ENCODE measurements at regions not wholly inside any gene's neighbourhood (a gene's known extent, or its start where the extent isn't known, plus 50 kb on each side); places are given as distances from the start of the nearest gene placed in this dataset.

- H3K79me2 ChIP-seq (ENCODE audit: control insufficient read depth, insufficient read depth, low read length), result peaks cover 15% of the 10 kb centered on the region
- no peaks in the 10 kb centered on the region for H3K36me3 ChIP-seq (ENCODE audit: control insufficient read depth, insufficient read depth, low read length)
- no peak overlapping the region for H3K27ac ChIP-seq (ENCODE audit: insufficient read depth, low read length)
- H3K4me3 ChIP-seq (replicated peaks in 1 of 4; ENCODE audit: control extremely low read depth in 1 of 4, insufficient read depth in 1 of 4, low read depth in 3 of 4, low read length in 4 of 4), result no peak overlapping the region
- no peaks in the 10 kb centered on the region for H3K27me3 ChIP-seq (ENCODE audit: control insufficient read depth, insufficient read depth, low read length)
- no peaks in the 10 kb centered on the region for H4K20me1 ChIP-seq (ENCODE audit: control insufficient read depth, extremely low read depth, insufficient read depth, low read length)
- peak overlapping the region; percentile 40 for H3K4me2 ChIP-seq (ENCODE audit: extremely low read depth, insufficient read depth, low read length)
- H3K9me3 ChIP-seq (ENCODE audit: control insufficient read depth, insufficient read depth, low read depth, low read length), result no peaks in the 10 kb centered on the region
- H2AFZ ChIP-seq (ENCODE audit: low read length), result no peak overlapping the region
- no peak for DNase-seq (ENCODE audit: low read depth in 2 of 2)
- TF ChIP-seq CTCF (conservative IDR thresholded peaks at IDR 0.05 in 1 of 2, IDR thresholded peaks at IDR 0.05 in 1 of 2; ENCODE audit: low read depth in 1 of 2, low read length in 2 of 2) (no peak), EZH2 (IDR thresholded peaks at IDR 0.05; ENCODE audit: low read length, missing control alignments) (no peak)
- no peak overlapping the region for H3K9ac ChIP-seq (ENCODE audit: insufficient read depth, low read length)
- peaks cover 24% of the 10 kb centered on the region for H3K4me1 ChIP-seq (ENCODE audit: control insufficient read depth, extremely low read depth, insufficient read depth, low read length)
Measured at GRCh38 chr5:124692950-124693349, 53.5 kb downstream of the ZNF608 start.

- peak overlapping the region; percentile 40 for H3K4me2 ChIP-seq (ENCODE audit: extremely low read depth, insufficient read depth, low read length)
- peaks cover 21% of the 10 kb centered on the region for H3K4me1 ChIP-seq (ENCODE audit: control insufficient read depth, extremely low read depth, insufficient read depth, low read length)
- H3K9ac ChIP-seq (ENCODE audit: insufficient read depth, low read length), result no peak overlapping the region
- H3K27ac ChIP-seq (ENCODE audit: insufficient read depth, low read length), result no peak overlapping the region
- no peak overlapping the region for H2AFZ ChIP-seq (ENCODE audit: low read length)
- peak; percentile 77 to 91 for DNase-seq (ENCODE audit: low read depth in 2 of 2)
- no peaks in the 10 kb centered on the region for H3K27me3 ChIP-seq (ENCODE audit: control insufficient read depth, insufficient read depth, low read length)
- TF ChIP-seq CTCF (conservative IDR thresholded peaks at IDR 0.05 in 1 of 2, IDR thresholded peaks at IDR 0.05 in 1 of 2; ENCODE audit: low read depth in 1 of 2, low read length in 2 of 2) (no peak), EZH2 (IDR thresholded peaks at IDR 0.05; ENCODE audit: low read length, missing control alignments) (no peak)
- no peaks in the 10 kb centered on the region for H4K20me1 ChIP-seq (ENCODE audit: control insufficient read depth, extremely low read depth, insufficient read depth, low read length)
- H3K9me3 ChIP-seq (ENCODE audit: control insufficient read depth, insufficient read depth, low read depth, low read length), result no peaks in the 10 kb centered on the region
- H3K36me3 ChIP-seq (ENCODE audit: control insufficient read depth, insufficient read depth, low read length), result no peaks in the 10 kb centered on the region
- no peak overlapping the region for H3K4me3 ChIP-seq (replicated peaks in 1 of 4; ENCODE audit: control extremely low read depth in 1 of 4, insufficient read depth in 1 of 4, low read depth in 3 of 4, low read length in 4 of 4)
- H3K79me2 ChIP-seq (ENCODE audit: control insufficient read depth, insufficient read depth, low read length), result peaks cover 15% of the 10 kb centered on the region
Measured at GRCh38 chr5:124692324-124692723, 54.1 kb downstream of the ZNF608 start.

- no peak for TF ChIP-seq EZH2 (IDR thresholded peaks at IDR 0.05; ENCODE audit: low read length, missing control alignments)
- TF ChIP-seq CTCF (conservative IDR thresholded peaks at IDR 0.05 in 1 of 2, IDR thresholded peaks at IDR 0.05 in 1 of 2; ENCODE audit: low read depth in 1 of 2, low read length in 2 of 2), result no peak
- Histone ChIP-seq H3K27ac (ENCODE audit: insufficient read depth, low read length) (no peak overlapping the region), H4K20me1 (ENCODE audit: control insufficient read depth, extremely low read depth, insufficient read depth, low read length) (no peaks in the 10 kb centered on the region), H3K27me3 (ENCODE audit: control insufficient read depth, insufficient read depth, low read length) (no peaks in the 10 kb centered on the region), H3K36me3 (ENCODE audit: control insufficient read depth, insufficient read depth, low read length) (no peaks in the 10 kb centered on the region), H3K4me3 (replicated peaks in 1 of 4; ENCODE audit: control extremely low read depth in 1 of 4, insufficient read depth in 1 of 4, low read depth in 3 of 4, low read length in 4 of 4) (no peak overlapping the region), H3K4me2 (ENCODE audit: extremely low read depth, insufficient read depth, low read length) (no peak overlapping the region), H3K4me1 (ENCODE audit: control insufficient read depth, extremely low read depth, insufficient read depth, low read length) (peaks cover 18% of the 10 kb centered on the region), H3K9me3 (ENCODE audit: control insufficient read depth, insufficient read depth, low read depth, low read length) (no peaks in the 10 kb centered on the region), H2AFZ (ENCODE audit: low read length) (no peak overlapping the region), H3K79me2 (ENCODE audit: control insufficient read depth, insufficient read depth, low read length) (peaks cover 8% of the 10 kb centered on the region), H3K9ac (ENCODE audit: insufficient read depth, low read length) (no peak overlapping the region)
- DNase-seq (ENCODE audit: low read depth in 2 of 2), result no peak
Measured at GRCh38 chr5:124689653-124690052, 56.8 kb downstream of the ZNF608 start.

All from fibroblast of lung (primary cell).